Coronary artery (tissue), 2 donors: ENCODE measurements at regions not wholly inside any gene's neighbourhood (a gene's known extent, or its start where the extent isn't known, plus 50 kb on each side); places are given as distances from the start of the nearest gene placed in this dataset.

Experiments used
- DNase-seq: peaks from one replicate; pipeline ENCODE4 v3.0.0-alpha.2; 2017; ENCODE audit warnings: low spot score
- H3K27ac ChIP-seq, 2 donors: fragments of 200-600 bp; sonication (generic); one replicate each; pipeline ENCODE4 v1.5.1; 2016 to 2019
- H3K4me3 ChIP-seq: fragments of 200-600 bp; sonication (generic); 2 replicates; pipeline ENCODE4 v1.5.1; 2016; ENCODE audit warnings: mild to moderate bottlenecking, moderate library complexity
- CTCF ChIP-seq: fragments of 200-600 bp; sonication (generic); IDR thresholded peaks from one replicate; pipeline ENCODE4 v1.5.1; 2019; ENCODE audit warnings: antibody characterized with exemption

GRCh38 chr6:28655164-28655563, 129.5 kb downstream of the GPX5 start:
- Histone ChIP-seq H3K27ac (no peak overlapping the region), H3K4me3 (no peak overlapping the region)
- no peak for TF ChIP-seq CTCF
- no peak for DNase-seq

- DNase-seq, result no peak
- TF ChIP-seq CTCF, result no peak
- no peak overlapping the region for H3K4me3 ChIP-seq
- no peak overlapping the region for H3K27ac ChIP-seq
These were observed 131.0 kb downstream of the GPX5 start for GRCh38 chr6:28656715-28657114.

- no peak for DNase-seq
- Histone ChIP-seq H3K27ac (peak overlapping the region in 1 of 2 donors; percentile 46), H3K4me3 (peak overlapping the region; percentile 60)
- no peak for TF ChIP-seq CTCF
These were observed 131.7 kb downstream of the GPX5 start for GRCh38 chr6:28657381-28657768.

GRCh38 chr6:28657769-28658465, 132.2 kb downstream of the GPX5 start:
- H3K27ac ChIP-seq, result peak overlapping the region in 1 of 2 donors; percentile 46
- peak overlapping the region; percentile 60 for H3K4me3 ChIP-seq
- no peak for TF ChIP-seq CTCF
- no peak for DNase-seq

- H3K27ac ChIP-seq, result no peak overlapping the region
- peak overlapping the region; percentile 60 for H3K4me3 ChIP-seq
- no peak for DNase-seq
- TF ChIP-seq CTCF, result no peak
These were observed 133.0 kb downstream of the GPX5 start for GRCh38 chr6:28658475-28659249.

- no peak for DNase-seq
- no peak for TF ChIP-seq CTCF
- Histone ChIP-seq H3K27ac (no peak overlapping the region), H3K4me3 (peak overlapping the region; percentile 60)
These were observed 133.5 kb downstream of the GPX5 start for GRCh38 chr6:28659250-28659566.

GRCh38 chr6:28661097-28661713, 135.5 kb downstream of the GPX5 start:
- no peak overlapping the region for H3K27ac ChIP-seq
- H3K4me3 ChIP-seq, result no peak overlapping the region
- no peak for DNase-seq
- TF ChIP-seq CTCF, result no peak
